LoVo (cell line): ENCODE measurements at regions not wholly inside any gene's neighbourhood (a gene's known extent, or its start where the extent isn't known, plus 50 kb on each side); places are given as distances from the start of the nearest gene placed in this dataset.
A peak's percentile ranks its signal among the peaks of the same experiment; 100 is the strongest.

Experiments
- DNase-seq: peaks from one replicate; pipeline ENCODE4 v3.0.0-alpha.2; 2016; ENCODE audit warnings: low spot score

DNA sequence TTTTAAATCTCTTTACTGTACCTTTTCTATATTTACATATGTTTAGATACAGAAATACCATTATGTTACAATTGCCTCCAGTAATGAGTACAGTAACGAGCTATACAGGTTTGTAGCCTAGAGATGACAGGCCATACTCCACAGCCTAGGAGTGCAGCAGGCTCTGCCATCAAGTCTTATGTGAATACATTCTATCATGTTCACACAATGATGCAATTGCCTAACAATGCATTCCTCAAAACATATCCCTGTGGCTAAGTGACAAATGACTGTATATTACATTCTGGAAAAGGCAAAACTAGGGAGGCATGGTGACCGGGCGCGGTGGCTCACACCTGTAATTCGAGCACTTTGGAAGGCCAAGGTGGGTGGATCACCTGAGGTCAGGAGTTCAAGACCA lies 192.4 kb upstream of the IGF1R start:
- DNase-seq, result no peak

DNA sequence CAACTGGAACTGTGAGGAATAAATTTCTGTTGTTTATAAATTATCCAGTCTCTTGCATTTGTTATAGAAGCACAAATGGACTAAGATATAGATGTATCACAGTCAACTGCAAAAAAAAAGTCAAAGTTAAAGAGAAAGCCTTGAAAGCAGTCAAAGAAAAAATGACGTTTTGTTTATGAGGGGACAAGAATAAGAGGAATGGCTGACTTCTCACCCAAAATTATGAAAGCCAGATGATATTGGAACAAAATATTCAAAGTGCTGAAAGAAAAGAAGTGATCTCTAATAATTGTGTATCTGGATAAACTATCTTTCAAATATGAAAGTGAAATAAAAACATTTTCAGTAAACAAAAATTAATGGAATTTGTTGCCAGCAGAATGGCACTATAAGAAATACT lies 171.8 kb upstream of the IGF1R start:
- no peak for DNase-seq

DNA sequence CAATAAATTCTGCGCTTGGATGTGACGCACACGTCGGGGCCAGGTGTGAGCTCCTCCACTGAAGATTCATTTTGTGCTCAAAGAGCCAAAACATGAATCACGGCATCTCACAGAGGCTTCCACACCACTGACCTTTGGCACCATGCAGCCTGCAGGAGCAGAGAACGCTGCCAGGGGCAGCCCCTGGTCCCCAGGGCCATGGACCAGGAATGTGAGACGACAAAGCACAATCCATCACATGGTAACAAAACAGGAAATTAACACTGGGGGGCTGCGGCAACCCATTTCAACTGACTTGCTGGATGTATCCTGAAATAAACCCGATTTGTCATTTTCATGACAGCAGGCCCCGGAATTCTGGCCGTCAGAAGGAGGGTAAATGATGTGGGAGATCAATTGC lies 167.5 kb upstream of the IGF1R start:
- no peak for DNase-seq

DNA sequence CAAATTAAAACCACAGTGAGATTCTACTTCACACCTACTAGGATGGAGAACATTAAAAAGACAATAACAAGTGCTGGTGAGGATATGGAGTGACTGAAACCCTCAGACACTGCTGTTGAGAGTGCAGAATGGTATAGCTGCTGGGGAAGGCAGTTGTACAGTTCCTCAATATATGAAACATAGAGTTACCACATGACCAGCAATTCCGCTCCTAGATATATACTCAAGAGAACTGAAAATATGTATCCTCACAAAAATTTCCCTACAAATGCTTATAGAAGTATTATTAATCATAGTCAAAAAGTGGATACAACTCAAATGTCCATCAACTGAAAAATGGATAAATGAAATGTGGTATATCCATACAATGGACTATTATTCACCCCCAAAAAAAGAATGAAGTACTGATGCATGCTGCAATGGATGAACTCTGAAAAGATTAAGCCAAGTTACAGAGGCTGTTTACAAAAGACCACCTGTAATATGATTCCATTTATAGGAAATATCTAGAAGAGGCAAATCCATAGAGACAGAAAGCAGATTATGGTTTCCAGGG lies 164.7 kb upstream of the IGF1R start:
- no peak for DNase-seq

DNA sequence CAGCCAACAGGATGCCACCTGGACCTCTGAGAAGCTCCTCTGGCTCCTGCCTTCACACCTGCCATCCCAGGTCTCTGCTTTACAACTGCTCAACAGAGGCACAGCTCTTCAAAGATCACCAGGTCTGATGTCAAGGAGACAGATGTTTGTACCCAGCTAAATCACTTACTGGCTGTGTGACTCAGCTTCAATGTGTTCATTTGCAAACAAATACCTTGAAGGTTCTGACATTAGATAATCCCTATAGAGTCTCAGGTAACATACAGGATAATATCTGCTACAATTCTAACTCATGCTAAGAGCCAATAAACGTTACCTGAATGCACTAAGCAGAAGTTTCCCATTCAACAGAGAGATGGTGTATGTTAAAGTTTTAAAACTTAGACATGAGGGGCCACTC lies 163.4 kb upstream of the IGF1R start:
- DNase-seq, result no peak

DNA sequence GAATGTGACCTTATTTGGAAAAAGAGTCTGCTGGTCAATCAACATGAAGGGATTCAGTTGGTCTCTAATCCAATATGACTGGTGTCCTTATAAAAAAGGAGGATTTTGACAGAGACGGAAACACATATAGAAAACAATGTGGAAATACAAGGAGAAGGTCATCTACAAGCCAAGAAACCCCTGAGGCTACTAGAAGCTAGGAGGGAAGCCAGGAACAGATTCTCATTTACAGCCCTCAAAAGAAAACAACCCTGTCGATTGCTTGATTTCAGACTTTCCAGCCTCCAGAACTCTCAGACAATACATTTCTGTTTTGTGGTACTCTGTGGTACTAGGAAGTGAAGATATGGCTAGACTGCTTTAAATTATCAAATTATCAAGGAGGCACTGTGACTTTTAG lies 162.9 kb upstream of the IGF1R start:
- DNase-seq, result no peak

DNA sequence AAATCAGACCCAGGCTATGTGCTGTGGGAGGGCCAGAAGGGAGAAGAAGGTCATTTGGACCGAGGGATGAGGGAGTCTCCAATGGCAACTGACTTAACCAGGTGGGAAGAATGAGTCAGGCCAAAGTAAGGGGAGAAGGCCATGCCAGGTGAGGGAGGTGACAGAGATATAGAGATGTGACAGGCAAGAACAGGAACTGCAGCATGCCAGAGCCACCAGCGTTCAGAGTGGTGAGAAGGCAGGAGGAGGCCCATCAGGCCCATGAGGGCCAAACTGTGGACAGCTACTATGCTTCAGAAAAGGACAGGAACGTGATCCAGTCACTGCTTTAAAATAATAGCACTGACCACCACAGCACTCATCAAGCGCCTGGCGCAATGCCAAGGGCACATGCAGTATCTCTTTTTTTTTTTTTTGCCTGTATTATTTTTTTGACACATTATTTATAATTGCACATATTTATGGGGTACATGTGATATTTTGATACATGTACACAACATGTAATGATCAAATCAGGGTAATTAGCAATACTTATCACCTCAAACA lies 154.3 kb upstream of the IGF1R start:
- no peak for DNase-seq

DNA sequence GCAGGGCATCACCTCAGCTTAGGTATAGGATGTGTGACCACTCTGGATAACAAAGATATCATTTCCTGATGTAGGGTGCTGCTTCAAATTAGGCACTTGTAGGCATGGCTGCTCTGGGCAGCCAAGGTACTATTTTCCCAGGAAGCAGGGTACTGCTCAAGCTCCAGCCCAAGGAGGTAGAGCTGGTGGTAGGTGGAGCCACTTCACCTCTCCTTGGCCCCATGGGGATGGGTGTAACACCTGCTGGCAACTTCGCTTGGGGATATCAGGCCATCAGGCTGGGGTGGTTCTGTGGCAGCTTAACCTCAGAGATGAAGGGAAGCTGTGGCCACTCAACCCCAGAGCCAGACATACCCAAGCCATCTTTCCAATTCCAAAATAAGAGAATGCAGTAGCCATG lies 147.1 kb upstream of the IGF1R start:
- no peak for DNase-seq

DNA sequence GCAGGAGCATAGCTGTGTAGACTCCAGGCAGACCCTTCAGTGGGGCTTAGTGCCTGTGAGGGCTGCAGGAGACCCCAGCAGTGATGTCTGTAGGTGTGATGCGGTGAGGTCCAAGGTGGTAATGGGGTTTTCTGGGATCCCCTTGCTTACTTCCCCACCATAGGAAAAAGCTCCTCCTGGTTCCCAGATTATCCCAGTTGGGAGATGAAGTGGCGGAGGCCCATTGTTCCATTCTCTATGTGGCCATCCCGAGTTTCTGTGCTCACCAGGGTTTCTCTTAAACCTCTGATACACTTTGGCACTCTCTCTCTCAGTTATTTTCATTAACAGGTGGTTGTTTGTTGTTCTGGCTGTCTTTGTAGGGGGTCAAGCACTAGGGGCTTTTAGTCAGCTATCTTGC lies 146.7 kb upstream of the IGF1R start:
- DNase-seq, result no peak

DNA sequence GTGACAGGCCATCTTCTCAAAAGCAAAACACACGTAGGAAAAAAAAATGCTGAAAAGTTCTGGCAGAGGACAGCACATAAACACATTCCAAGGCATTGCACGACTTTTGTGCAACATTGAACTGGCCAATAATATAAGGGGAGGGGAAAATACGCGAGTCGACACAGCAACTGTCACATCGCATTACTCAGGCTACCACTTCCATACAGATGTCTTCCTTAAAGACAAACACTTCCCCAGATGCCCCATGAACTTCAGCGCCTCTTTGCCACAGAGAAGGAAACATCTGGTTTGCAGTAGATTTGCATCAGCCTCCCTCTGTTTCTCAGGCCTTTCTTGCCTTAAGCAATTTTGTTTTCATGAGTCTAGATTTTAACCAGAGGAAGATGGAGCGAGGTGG lies 144.4 kb upstream of the IGF1R start:
- DNase-seq, result no peak

DNA sequence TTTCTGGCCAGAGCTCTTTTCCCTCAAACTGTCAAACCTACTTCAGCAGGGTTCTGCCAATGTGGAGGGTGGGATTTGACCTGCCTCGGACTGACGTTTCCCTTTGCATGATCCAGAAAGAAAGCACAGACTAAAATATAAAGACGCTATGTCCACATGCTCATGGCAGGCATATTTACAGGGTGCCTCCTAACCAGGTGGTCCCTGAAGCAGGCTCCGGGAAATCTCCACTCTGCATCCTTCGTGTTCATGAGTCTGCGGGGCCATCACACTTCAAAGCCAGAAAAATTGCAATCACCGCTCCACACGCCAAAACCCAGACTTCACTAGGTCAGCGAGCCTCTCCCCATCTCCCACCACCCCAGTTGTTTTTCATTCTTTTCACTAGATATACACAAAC lies 143.3 kb upstream of the IGF1R start:
- no peak for DNase-seq

DNA sequence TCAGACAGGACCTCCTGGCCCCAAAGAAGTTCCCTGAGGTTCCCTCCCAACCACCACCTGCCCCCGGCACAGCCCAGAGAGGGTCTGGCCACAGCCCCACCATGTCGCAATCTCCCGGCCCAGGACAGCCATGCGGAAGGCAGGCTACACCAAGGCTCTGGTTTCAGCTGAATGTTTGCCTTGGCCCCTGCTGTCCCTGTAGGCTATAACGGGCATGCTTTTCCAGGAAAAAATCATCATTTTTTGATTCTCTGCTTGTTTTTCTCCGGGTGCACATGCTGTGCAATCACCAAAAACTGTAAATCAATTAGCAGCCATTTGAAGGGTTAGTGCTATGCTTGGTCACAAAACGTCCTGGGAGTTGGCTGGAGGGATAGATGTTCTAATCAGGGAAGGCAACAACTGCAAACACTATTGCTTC lies 142.7 kb upstream of the IGF1R start:
- DNase-seq, result no peak

DNA sequence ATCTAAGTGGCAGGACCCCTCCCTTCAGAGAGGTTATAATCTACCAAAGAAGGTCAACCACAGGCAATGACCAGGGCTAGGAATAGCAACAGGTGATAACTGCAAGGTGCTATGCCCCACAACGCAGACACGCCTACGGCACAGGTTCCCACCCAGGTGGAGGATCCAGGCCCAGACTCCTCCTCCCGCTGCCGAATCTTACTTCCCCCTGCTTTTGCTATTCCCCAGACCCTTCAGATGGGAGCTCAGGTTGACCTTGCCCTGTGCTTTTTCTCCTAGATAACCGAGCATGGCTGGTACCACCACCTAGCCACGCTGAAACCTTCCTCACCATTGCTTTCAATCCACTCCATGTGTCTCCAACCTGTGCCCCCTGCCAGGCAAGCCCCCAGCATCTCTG lies 142.2 kb upstream of the IGF1R start:
- no peak for DNase-seq

DNA sequence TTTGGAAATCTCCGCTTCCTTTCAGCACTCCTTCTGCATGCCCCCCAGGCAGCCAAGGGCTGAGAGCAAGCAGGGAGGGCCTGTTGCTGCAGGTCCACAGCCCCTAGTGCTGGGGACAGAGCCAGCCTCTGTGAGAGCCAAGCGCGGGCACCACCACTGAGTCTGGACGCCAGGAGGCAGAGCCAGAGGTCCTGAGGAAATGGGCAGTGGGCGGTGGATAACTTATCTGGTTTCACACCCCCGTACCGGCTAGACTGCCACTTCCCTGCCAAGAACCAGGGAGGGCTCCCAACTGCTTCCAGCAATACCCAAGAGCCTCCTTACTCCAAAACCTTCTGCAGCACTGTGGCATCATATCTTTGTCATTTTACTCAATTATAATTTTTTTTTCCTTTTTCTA lies 141.6 kb upstream of the IGF1R start:
- no peak for DNase-seq

DNA sequence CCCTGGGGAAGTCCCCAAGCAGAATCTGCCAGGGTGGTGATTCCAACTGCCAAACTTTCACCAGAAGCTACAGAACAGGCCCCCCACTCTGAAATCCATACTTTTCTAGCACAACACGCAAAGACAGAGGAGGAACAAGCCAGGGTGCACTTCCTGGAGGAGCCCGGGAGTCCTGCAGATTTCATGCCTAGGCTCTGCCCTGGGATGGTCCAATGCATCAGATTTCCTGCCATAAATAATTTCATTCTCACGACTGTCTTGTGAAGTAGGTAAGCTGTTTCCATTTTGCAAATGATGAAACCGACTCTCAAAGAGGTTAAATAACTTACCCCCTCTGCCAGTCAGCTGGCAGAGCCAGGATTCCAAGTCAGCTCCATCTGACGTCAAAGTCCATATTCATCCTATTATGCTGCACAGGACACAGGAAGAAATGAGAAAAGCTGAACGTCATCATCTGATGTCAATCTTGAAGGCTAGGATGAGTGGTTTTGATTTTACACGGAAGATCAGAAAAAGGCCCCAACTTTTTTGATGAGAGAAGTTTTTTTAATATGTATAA lies 134.8 kb upstream of the IGF1R start:
- no peak for DNase-seq

DNA sequence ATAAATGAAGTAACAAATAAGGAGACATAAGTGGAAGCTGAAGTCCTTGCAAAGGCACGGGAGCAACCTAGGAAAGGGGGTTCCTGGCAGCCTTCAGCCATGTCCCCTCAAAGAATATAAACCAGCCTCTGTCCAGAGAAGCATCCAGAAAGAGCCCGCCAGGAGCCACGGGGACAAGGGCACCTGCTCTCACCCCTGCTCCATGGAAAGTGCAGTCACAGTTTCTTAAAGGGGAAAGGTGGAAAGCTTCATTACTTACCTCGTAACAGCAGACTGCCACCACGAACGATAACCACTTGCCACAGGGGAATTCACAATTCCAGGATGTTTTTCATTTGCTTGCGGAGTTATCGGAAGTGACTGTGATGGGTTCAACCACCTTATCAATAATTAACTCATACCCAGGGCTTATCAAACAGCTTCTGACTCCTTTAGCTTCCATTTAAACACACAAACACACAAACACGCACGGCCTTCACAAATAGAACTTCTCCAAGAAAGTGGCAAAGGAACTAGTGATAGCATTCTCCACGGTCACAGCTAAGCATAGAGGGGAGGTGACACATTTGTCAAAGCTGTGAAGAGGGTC lies 134.2 kb upstream of the IGF1R start:
- no peak for DNase-seq

DNA sequence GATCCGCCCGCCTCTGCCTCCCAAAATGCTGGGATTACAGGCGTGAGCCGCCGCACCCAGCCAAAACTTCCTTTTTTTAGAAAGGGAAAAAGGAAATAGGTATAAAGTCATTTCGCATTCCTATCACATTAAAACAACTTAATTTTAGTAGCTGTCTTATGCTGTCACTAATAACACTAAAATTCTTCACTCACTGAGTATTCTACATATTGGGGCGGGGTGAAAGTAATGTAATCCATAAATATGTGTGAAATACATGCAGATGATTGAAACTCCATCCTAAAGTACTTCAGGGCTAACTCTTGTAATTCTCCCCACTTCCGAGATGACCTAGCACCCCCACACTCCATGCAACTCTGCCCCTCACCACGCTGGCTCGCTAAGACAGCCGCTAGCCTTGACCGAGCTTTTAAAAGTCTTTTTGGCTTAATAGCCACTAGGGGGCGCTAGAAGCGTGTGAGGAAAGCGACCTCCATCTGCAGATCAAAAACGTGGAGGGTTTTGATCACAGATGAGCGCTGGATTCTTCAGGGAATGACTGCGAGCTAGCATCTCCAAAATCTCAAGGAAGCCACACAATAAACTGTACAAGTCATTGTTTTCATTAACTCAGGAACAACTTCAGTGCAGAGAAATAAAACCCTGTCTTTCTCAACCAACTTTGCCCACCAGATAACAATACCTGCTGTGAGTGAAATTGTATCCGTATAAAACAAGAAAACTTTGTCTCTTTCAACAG lies 129.3 kb upstream of the IGF1R start:
- DNase-seq, result peak; percentile 82

DNA sequence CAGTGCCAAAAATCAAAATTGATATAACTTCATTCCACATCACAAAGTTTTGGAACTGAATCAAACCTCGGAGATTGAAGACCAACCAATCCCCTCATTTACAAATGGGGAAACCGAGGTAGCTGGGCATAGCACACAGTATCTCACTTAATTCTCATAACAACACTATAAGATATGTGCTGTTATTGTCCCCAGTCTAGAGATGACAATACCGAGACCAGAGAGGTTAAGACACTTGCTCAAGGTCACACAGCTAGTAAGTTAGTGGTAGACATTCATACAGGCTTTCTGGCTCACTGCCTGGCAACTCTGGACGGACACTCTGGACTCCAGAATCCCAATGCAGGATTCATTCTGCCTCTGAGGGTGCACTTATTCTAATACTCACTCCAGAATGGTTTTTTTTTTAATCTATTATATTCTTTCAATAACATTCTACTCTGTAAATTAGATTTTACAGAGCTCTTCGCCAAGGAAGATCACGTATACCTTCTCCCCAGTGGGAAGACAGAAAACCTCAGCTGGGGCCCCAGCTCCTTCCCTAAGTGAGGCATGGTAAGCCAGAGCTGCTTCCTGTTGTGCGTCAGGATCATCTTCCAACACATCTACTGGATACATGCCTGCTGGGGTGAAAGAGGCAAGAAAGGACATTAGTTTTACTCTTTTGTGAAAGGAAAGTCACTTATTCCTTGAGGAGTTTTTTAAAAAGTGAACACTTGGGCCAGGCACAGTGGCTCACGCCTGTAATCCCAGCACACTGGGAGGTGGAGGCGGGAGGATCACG lies 128.4 kb upstream of the IGF1R start:
- no peak for DNase-seq

DNA sequence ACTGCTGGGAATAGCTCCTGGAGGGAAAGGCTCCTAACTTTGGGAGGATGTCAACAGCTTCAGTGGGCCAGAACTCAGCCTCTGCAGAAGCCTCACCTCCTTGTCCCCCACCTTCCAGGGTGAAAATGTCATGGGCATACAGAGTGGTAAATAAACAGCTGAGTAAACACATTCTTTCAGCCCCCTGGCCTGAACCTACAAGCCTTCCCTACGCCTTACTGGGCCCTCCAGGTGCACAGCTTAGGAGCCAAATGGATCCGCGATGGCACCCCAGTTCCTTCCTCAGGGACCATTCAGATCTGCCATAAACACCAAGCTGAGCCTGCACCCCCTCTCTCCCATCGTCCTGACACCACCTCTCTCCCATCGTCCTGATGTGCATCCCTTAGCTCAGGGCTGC lies 126.2 kb upstream of the IGF1R start:
- no peak for DNase-seq

DNA sequence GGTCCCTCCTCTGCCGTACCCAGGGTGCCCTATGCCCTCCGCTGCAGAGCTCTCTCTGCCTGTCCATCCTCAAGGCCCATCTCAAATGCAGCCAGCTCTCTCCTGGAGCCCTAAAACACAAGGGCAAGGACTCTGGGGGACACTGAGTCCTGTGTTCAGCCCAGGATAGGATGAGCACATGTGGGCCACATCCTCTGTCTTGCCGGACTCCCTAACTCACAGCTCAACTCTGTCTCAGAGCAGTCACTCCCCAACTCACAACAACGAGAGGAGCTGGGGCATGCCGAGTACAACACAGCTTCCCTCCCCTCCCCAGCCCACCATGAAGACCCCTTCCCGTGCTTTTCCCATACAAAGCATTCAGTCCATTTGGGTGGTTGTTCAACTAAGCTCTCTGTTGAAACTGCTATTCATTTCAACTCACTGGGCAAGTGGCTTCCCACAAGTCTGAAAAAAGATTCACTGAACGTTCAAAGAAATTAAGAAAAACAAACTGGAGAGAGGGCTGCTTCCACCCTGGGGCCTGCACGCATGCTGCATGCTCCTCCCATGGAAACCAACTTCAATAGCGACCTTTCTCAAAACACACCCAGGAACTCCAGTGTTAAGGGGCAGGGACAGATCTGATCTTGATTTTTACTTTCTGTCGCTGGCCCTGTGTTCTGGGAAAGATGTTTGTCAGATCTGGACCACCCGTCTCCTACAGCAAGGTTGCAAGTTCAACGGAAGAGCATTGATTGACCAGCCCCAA lies 124.3 kb upstream of the IGF1R start:
- DNase-seq, result no peak

DNA sequence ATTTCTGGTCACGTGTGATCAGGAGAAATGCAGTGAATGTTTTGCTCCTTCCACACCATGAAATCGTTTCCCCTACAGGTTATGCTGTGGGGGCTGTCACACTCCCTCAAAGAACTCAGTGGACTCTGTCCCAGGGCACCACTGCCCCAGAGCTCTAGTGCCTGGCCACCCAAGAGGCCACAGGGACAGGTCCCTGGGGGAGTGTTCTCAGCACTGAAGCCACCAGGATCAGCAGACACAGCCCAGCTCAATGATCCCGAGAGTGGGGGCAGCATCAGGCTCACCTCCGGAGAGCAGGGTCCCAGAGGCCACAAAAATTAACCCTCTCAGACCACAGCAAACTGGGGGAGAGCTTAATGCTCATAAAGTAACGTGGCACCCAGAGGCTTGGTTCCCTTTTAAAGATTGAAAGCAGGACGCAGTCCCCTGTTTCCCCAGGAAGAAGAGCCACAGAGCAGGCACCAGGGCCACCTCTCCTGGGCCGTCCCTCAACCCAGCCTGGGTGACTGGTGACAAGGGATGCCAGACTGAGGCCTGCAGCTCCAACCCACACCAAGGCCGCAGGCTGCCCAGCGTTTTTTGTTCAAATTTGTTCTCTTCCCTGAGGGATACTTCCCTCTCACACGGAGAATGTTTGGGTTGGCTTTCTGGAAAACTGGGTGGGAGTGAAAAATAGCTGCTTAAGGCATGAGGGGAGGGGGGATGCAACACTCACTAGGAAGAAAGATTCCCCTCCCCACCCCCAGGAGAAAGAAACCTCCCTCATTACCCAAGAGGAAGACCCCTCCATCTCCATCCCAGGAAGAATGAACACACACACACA lies 123.3 kb upstream of the IGF1R start:
- DNase-seq, result no peak
